ENCODE measurements at regions not wholly inside any gene's neighbourhood (a gene's known extent, or its start where the extent isn't known, plus 50 kb on each side); places are given as distances from the start of the nearest gene placed in this dataset.

DNA sequence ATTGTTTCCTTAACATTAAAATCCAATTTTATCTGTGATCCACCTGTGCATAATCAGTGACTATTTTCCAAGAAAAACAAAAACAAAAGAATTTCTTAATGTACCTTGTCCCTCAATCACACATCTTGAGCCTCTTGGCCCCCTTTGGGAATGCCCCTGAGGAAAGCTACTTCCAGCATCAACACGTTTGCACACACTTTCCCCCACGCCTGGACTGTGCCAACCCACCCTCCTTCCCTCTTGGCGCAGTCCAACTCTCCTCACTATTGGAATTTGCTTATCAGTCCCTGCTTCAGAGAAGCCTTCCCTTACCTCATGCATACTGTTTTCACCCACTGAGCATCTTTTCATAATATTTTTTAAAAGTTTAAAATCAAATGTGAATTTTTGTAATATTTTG lies 389.4 kb upstream of the NRSN1 start:
- CTCF ChIA-PET, result no interaction called here
- Histone ChIP-seq H3K4me2 (no peak overlapping the region), H2AFZ (no peak overlapping the region), H3K27me3 (ENCODE audit: insufficient read depth, low read depth) (no peaks in the 10 kb centered on the region), H3K4me3 (no peak overlapping the region), H4K20me1 (ENCODE audit: insufficient read depth) (no peaks in the 10 kb centered on the region), H3K4me1 (replicated peaks; ENCODE audit: insufficient read depth) (no peaks in the 10 kb centered on the region), H3K27ac (no peak overlapping the region), H3F3A (ENCODE audit: insufficient read depth, low read depth) (no peaks in the 10 kb centered on the region), H3K36me3 (ENCODE audit: low read depth) (no peaks in the 10 kb centered on the region), H3K79me2 (ENCODE audit: low read depth) (no peaks in the 10 kb centered on the region), H3K9me2 (ENCODE audit: insufficient read depth) (no peaks in the 10 kb centered on the region), H3K9me3 (ENCODE audit: insufficient read depth, low read depth) (no peaks in the 10 kb centered on the region)
- no peak for TF ChIP-seq EZH2 (IDR thresholded peaks at IDR 0.05; ENCODE audit: low read depth)
- TF ChIP-seq, protein P1, sequence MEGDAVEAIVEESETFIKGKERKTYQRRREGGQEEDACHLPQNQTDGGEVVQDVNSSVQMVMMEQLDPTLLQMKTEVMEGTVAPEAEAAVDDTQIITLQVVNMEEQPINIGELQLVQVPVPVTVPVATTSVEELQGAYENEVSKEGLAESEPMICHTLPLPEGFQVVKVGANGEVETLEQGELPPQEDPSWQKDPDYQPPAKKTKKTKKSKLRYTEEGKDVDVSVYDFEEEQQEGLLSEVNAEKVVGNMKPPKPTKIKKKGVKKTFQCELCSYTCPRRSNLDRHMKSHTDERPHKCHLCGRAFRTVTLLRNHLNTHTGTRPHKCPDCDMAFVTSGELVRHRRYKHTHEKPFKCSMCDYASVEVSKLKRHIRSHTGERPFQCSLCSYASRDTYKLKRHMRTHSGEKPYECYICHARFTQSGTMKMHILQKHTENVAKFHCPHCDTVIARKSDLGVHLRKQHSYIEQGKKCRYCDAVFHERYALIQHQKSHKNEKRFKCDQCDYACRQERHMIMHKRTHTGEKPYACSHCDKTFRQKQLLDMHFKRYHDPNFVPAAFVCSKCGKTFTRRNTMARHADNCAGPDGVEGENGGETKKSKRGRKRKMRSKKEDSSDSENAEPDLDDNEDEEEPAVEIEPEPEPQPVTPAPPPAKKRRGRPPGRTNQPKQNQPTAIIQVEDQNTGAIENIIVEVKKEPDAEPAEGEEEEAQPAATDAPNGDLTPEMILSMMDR (conservative IDR thresholded peaks at IDR 0.05), result no peak
- intact Hi-C loops (cut with micrococcal nuclease; ENCODE audit: unreplicated experiment), result no loop called here
- no peak for DNase-seq
- no TSS peak for BruUV-seq (replicated peaks)
- POLR2A ChIA-PET (ENCODE audit: unreplicated experiment), result no interaction called here

DNA sequence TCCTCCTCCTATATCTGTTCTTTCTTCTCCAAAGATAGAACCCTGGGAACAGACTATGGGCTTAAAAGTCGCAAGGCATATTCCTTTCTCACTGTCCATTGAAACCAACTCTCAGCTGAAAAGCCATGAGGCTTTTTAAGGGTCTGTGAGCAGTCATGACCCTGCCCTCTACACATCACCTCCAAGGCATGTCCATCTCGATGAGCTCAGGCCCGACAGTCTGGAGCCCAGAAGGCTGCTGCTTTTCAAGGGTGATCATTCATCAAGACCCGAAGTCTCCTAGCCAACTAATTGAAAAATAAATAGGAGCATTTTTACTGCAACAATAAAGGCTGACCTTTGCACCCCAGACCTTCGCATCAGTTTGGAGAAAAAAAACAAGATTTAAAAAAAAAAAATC lies 378.8 kb upstream of the NRSN1 start:
- no peak overlapping the region for H3K27ac ChIP-seq
- ChIA-PET POLR2A (ENCODE audit: unreplicated experiment) (no interaction called here), CTCF (interaction anchor here (0.5 kb wide), 1 partner anchor 12 kb away, joined by 4 read pairs; no protein-coding TSS in a partner anchor)
- TF ChIP-seq, protein P1 (conservative IDR thresholded peaks at IDR 0.05), result no peak
- no peak for TF ChIP-seq EZH2 (IDR thresholded peaks at IDR 0.05; ENCODE audit: low read depth)
- no peaks in the 10 kb centered on the region for H4K20me1 ChIP-seq (ENCODE audit: insufficient read depth)
- H3K36me3 ChIP-seq (ENCODE audit: low read depth), result no peaks in the 10 kb centered on the region
- peaks cover 2% of the 10 kb centered on the region; the same call in 1 of the 2 replicates for H3K27me3 ChIP-seq (ENCODE audit: insufficient read depth, low read depth)
- no peak overlapping the region for H3K4me3 ChIP-seq
- no peaks in the 10 kb centered on the region for H3K79me2 ChIP-seq (ENCODE audit: low read depth)
- intact Hi-C loops (cut with micrococcal nuclease; ENCODE audit: unreplicated experiment), result no loop called here
- no TSS peak for BruUV-seq (replicated peaks)
- no peaks in the 10 kb centered on the region for H3K4me1 ChIP-seq (replicated peaks; ENCODE audit: insufficient read depth)
- no peaks in the 10 kb centered on the region for H3K9me2 ChIP-seq (ENCODE audit: insufficient read depth)
- no peaks in the 10 kb centered on the region for H3F3A ChIP-seq (ENCODE audit: insufficient read depth, low read depth)
- H3K4me2 ChIP-seq, result no peak overlapping the region
- no peak overlapping the region for H2AFZ ChIP-seq
- no peaks in the 10 kb centered on the region for H3K9me3 ChIP-seq (ENCODE audit: insufficient read depth, low read depth)
- DNase-seq, result no peak

DNA sequence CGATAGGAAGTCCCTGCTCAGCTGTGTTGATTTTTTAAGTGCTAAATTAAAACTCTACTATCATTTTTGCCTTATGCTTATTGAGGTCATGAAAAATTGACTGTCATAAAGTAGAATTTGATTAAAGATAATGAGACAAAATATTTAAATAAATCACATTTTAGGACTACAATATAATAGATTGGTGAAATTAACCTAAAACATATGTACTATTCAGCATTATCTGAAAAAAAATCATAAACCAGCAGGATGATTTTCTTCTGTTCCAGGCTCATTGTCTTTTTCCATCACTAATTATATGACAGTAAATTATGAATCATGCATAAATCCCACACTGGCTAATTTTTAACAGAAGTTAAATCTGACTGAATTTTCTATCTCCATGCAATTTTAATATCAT lies 373.6 kb upstream of the NRSN1 start:
- Histone ChIP-seq H3F3A (ENCODE audit: insufficient read depth, low read depth) (no peaks in the 10 kb centered on the region), H3K9me3 (ENCODE audit: insufficient read depth, low read depth) (no peaks in the 10 kb centered on the region), H3K27ac (no peak overlapping the region), H4K20me1 (ENCODE audit: insufficient read depth) (no peaks in the 10 kb centered on the region), H3K79me2 (ENCODE audit: low read depth) (no peaks in the 10 kb centered on the region), H3K36me3 (ENCODE audit: low read depth) (no peaks in the 10 kb centered on the region), H3K4me2 (no peak overlapping the region), H3K4me3 (no peak overlapping the region), H2AFZ (no peak overlapping the region), H3K27me3 (ENCODE audit: insufficient read depth, low read depth) (peaks cover 2% of the 10 kb centered on the region; the same call in 1 of the 2 replicates), H3K4me1 (replicated peaks; ENCODE audit: insufficient read depth) (no peaks in the 10 kb centered on the region), H3K9me2 (ENCODE audit: insufficient read depth) (no peaks in the 10 kb centered on the region)
- CTCF ChIA-PET, result no interaction called here
- no TSS peak for BruUV-seq (replicated peaks)
- TF ChIP-seq, protein P1 (conservative IDR thresholded peaks at IDR 0.05), result no peak
- TF ChIP-seq EZH2 (IDR thresholded peaks at IDR 0.05; ENCODE audit: low read depth), result no peak
- intact Hi-C loops (cut with micrococcal nuclease; ENCODE audit: unreplicated experiment), result no loop called here
- DNase-seq, result no peak
- POLR2A ChIA-PET (ENCODE audit: unreplicated experiment), result no interaction called here
